Effector memory CD4-positive, alpha-beta T cell (primary cell): ENCODE measurements at regions not wholly inside any gene's neighbourhood (a gene's known extent, or its start where the extent isn't known, plus 50 kb on each side); places are given as distances from the start of the nearest gene placed in this dataset.
"Not testable (repeated sequence)": the region's sequence is repeated elsewhere in the genome, so short reads cannot be mapped to it uniquely, and the experiment has no call there.

Experiments
- DNase-seq, 3 donors: peaks; one replicate each; pipeline ENCODE4 v3.0.0-alpha.2; 2020
- H3K27ac ChIP-seq: 2 replicates; pipeline ENCODE4 v1.7.0; 2013; ENCODE audit warnings: mild to moderate bottlenecking, low read length, moderate library complexity; ENCODE audit not compliant: insufficient read depth, poor library complexity, severe bottlenecking
- H3K27me3 ChIP-seq: replicated peaks from 2 replicates; pipeline ENCODE4 v1.7.0; 2013; ENCODE audit warnings: mild to moderate bottlenecking, low read length; ENCODE audit not compliant: insufficient read depth, control insufficient read depth, poor library complexity, severe bottlenecking
- H3K36me3 ChIP-seq: 2 replicates; pipeline ENCODE4 v1.7.0; 2013; ENCODE audit warnings: mild to moderate bottlenecking, low read length, moderate library complexity; ENCODE audit not compliant: control insufficient read depth, insufficient read depth
- H3K4me1 ChIP-seq: 2 replicates; pipeline ENCODE4 v1.7.0; 2013; ENCODE audit warnings: low read length, mild to moderate bottlenecking; ENCODE audit not compliant: control insufficient read depth, insufficient read depth, poor library complexity, severe bottlenecking
- H3K4me3 ChIP-seq: 2 replicates; pipeline ENCODE4 v1.7.0; 2013; ENCODE audit warnings: low read length, low read depth, mild to moderate bottlenecking; ENCODE audit not compliant: insufficient read depth, poor library complexity, severe bottlenecking
- H3K9me3 ChIP-seq: 2 replicates; pipeline ENCODE4 v1.7.0; 2013; ENCODE audit warnings: mild to moderate bottlenecking, low read length, moderate library complexity; ENCODE audit not compliant: control insufficient read depth

DNA sequence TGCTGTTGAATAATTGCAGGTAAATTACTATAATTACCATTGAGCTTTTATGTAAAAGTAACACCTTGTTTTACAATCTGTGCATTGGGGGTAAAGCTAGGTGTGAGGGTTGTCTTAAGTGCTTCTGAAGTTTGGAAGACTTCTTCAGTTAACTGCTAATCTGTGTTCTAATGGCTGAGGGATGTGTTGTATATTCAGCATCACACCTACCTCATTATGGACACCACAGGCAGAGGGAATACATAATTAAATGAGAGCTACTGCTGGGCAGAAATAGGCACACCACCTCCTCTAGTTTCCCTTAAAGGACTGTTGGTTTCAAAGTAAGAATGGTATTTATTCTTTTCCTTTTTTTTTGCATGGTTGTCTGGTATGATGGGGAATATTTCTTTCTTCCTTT, 502.3 kb upstream of the RGS6 start:
- no peak overlapping the region for H3K27ac ChIP-seq
- no peaks in the 10 kb centered on the region for H3K9me3 ChIP-seq
- no peaks in the 10 kb centered on the region for H3K36me3 ChIP-seq
- no peak overlapping the region for H3K4me3 ChIP-seq
- no peak for DNase-seq
- H3K4me1 ChIP-seq, result peaks cover 3% of the 10 kb centered on the region
- no peaks in the 10 kb centered on the region for H3K27me3 ChIP-seq

- Histone ChIP-seq H3K4me1 (peaks cover 3% of the 10 kb centered on the region), H3K4me3 (no peak overlapping the region), H3K36me3 (no peaks in the 10 kb centered on the region), H3K9me3 (no peaks in the 10 kb centered on the region), H3K27me3 (no peaks in the 10 kb centered on the region), H3K27ac (no peak overlapping the region)
- DNase-seq, result no peak
These were observed 501.9 kb upstream of the RGS6 start for GRCh38 chr14:71430321-71430677.

- H3K4me3 ChIP-seq, result no peak overlapping the region
- no peaks in the 10 kb centered on the region for H3K27me3 ChIP-seq
- no peak for DNase-seq
- peaks cover 3% of the 10 kb centered on the region for H3K4me1 ChIP-seq
- H3K9me3 ChIP-seq, result no peaks in the 10 kb centered on the region
- H3K27ac ChIP-seq, result no peak overlapping the region
- H3K36me3 ChIP-seq, result no peaks in the 10 kb centered on the region
These were observed 501.4 kb upstream of the RGS6 start for GRCh38 chr14:71430678-71431376.

GRCh38 chr14:71432334-71433110, 499.7 kb upstream of the RGS6 start:
- Histone ChIP-seq H3K36me3 (no peaks in the 10 kb centered on the region), H3K4me3 (no peak overlapping the region), H3K9me3 (no peaks in the 10 kb centered on the region), H3K27ac (no peak overlapping the region), H3K4me1 (peaks cover 3% of the 10 kb centered on the region), H3K27me3 (no peaks in the 10 kb centered on the region)
- DNase-seq, result no peak

DNA sequence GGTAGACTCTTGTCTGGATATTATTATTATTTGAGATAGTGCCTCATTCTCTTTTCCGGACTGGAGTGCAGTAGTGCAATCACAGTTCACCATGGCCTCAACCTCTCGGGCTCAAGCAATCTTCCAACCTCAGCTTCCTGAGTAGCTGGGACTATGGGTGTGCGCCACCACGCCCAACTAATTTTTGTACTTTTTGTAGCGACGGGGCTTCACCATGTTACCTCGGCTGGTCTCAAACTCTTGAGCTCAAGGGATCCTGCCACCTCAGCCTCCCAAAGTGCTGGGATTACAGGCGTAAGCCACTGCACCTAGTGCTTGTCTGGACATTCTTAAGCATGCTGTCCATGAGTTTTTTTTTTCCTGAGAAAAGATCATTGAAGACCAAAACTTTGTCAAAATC, 498.9 kb upstream of the RGS6 start:
- Histone ChIP-seq H3K9me3 (no peaks in the 10 kb centered on the region), H3K4me3 (no peak overlapping the region), H3K36me3 (no peaks in the 10 kb centered on the region), H3K27ac (no peak overlapping the region), H3K4me1 (peaks cover 3% of the 10 kb centered on the region), H3K27me3 (no peaks in the 10 kb centered on the region)
- no peak for DNase-seq

GRCh38 chr14:71435641-71436040, 496.6 kb upstream of the RGS6 start:
- H3K36me3 ChIP-seq, DNase-seq, H3K4me1 ChIP-seq, H3K4me3 ChIP-seq, H3K9me3 ChIP-seq, H3K27ac ChIP-seq, H3K27me3 ChIP-seq: not testable (repeated sequence)

- H3K27ac ChIP-seq, result no peak overlapping the region
- H3K36me3 ChIP-seq, result no peaks in the 10 kb centered on the region
- H3K4me3 ChIP-seq, result no peak overlapping the region
- H3K9me3 ChIP-seq, result no peaks in the 10 kb centered on the region
- DNase-seq, result no peak
- H3K4me1 ChIP-seq, result peaks cover under 1% of the 10 kb centered on the region
- no peaks in the 10 kb centered on the region for H3K27me3 ChIP-seq
These were observed 494.4 kb upstream of the RGS6 start for GRCh38 chr14:71437870-71438269.

GRCh38 chr14:71438684-71439083, 493.5 kb upstream of the RGS6 start:
- Histone ChIP-seq H3K27ac (no peak overlapping the region), H3K4me3 (no peak overlapping the region)

GRCh38 chr14:71441126-71441525, 491.1 kb upstream of the RGS6 start:
- DNase-seq, result no peak
- Histone ChIP-seq H3K36me3 (no peaks in the 10 kb centered on the region), H3K4me3 (no peak overlapping the region), H3K9me3 (no peaks in the 10 kb centered on the region), H3K27me3 (no peaks in the 10 kb centered on the region), H3K27ac (no peak overlapping the region), H3K4me1 (no peaks in the 10 kb centered on the region)

More at GRCh38 chr14:71438684-71439083, 493.5 kb upstream of the RGS6 start:
- no peak for DNase-seq
- Histone ChIP-seq H3K27me3 (no peaks in the 10 kb centered on the region), H3K9me3 (no peaks in the 10 kb centered on the region), H3K4me1 (no peaks in the 10 kb centered on the region), H3K36me3 (no peaks in the 10 kb centered on the region)

GRCh38 chr14:71444030-71444822, 488.0 kb upstream of the RGS6 start:
- no peaks in the 10 kb centered on the region for H3K4me1 ChIP-seq
- no peak overlapping the region for H3K4me3 ChIP-seq
- no peak overlapping the region for H3K27ac ChIP-seq
- H3K36me3 ChIP-seq, result no peaks in the 10 kb centered on the region
- H3K27me3 ChIP-seq, result no peaks in the 10 kb centered on the region
- no peak for DNase-seq
- H3K9me3 ChIP-seq, result no peaks in the 10 kb centered on the region
